ENCODE measurements at regions not wholly inside any gene's neighbourhood (a gene's known extent, or its start where the extent isn't known, plus 50 kb on each side); places are given as distances from the start of the nearest gene placed in this dataset.

DNA sequence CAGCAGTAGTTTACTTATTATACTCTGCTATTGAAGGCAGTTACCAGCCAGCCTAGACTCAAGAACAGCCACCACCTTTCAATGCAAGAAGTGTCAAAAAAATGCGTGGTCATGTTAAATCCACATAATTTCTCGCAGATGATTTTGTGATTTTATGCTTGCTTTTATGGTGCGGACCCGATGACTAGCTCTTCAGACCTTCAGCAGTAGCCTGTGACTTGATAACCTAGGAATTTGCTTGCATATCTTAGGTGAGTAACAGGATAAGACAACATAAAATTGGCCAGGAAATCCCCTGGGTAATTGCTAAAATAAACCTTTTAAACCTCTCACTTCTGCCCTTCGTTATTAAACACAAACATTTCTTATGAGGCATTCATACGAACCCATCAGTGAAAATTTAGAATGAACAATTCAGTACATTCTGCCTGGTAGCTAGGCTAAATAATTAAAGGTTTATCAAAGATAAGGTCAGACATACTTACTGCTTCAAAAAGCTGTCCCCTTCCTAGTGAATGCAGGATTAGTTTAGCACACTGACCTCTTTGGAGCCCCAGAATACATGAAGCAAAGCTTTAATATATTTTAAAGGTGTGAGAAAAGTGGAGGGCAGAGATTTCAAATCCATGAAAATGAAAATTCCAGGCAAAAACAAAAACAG, 798.8 kb downstream of the OTOL1 start:
- no peak for TF ChIP-seq YY1 (IDR thresholded peaks at IDR 0.05; ENCODE audit: low read depth)
- no peak for TF ChIP-seq TAF1 (IDR thresholded peaks at IDR 0.05; ENCODE audit: low read depth)

DNA sequence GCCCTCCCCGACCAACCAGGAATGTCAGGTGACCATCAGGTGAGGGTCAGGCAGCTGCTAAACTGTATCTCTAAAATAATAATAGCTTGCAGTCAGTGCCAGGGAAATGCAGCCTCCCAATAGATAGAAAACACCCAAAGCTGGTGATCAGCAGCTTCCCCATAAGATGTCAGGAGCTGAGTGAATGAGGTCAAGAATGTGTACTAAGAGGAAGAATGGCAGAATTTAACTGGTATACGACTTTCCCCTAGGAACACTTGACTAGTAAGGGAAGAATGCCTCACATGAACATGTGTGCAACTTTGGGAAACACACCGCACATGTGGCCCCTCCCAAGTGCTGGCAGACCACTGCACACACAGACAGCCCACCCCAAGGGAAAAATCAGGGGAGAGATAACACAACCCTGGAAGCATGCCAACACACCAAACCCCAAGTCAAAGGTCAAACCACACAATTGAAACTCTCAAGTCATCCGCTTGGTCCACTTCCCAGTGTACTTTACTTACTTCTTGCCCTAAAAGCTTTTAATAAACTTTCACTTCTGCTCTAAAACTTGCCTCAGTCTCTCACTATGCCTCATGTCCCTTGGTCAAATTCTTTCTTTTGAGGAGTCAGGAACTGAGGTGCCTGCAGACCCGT, 806.5 kb downstream of the OTOL1 start:
- TF ChIP-seq RAD21 (IDR thresholded peaks at IDR 0.05; ENCODE audit: low read depth) (no peak), YY1 (IDR thresholded peaks at IDR 0.05; ENCODE audit: low read depth) (no peak), EP300 (IDR thresholded peaks at IDR 0.05; ENCODE audit: borderline replicate concordance) (no peak), TEAD4 (IDR thresholded peaks at IDR 0.05) (no peak), EGR1 (IDR thresholded peaks at IDR 0.05) (no peak), ZBTB7A (IDR thresholded peaks at IDR 0.05; ENCODE audit: low read depth) (no peak), NFIC (IDR thresholded peaks at IDR 0.05) (no peak), FOXM1 (IDR thresholded peaks at IDR 0.05; ENCODE audit: borderline replicate concordance, low read depth) (no peak), TAF1 (IDR thresholded peaks at IDR 0.05; ENCODE audit: low read depth) (no peak)
- TF ChIP-seq, protein P1, sequence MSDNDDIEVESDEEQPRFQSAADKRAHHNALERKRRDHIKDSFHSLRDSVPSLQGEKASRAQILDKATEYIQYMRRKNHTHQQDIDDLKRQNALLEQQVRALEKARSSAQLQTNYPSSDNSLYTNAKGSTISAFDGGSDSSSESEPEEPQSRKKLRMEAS (IDR thresholded peaks at IDR 0.05) = no peak

DNA sequence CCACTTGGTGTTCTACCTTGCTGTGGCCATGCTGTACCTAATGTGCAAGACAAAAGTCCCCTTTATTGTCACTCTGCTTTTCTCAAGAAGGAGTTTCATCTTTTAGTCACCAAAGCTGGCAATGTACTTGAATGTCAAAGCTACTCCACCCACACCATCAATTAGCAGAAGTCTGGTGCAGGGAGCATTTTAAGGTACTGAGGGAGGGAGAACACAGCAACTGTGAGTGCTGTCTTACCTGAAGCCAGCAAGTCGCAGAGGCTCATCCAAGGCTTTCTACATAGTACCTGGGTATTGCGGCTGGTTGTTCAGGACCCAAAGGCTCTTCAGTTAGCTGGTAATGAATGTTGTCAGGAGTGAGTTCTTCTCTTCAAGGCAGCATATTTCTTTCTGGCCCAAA, 820.4 kb downstream of the OTOL1 start:
- TF ChIP-seq TCF12 (IDR thresholded peaks at IDR 0.05; ENCODE audit: low read depth) = no peak
- TF ChIP-seq TAF1 (IDR thresholded peaks at IDR 0.05; ENCODE audit: low read depth) = no peak
- no peak for TF ChIP-seq RAD21 (IDR thresholded peaks at IDR 0.05; ENCODE audit: low read depth)
- no peak for TF ChIP-seq EP300 (IDR thresholded peaks at IDR 0.05; ENCODE audit: borderline replicate concordance)
- no peak for TF ChIP-seq CEBPB (IDR thresholded peaks at IDR 0.05)
- TF ChIP-seq YY1 (IDR thresholded peaks at IDR 0.05; ENCODE audit: low read depth) = no peak
- no peak for TF ChIP-seq CREB1 (IDR thresholded peaks at IDR 0.05; ENCODE audit: low read depth)
- TF ChIP-seq ZBTB7A (IDR thresholded peaks at IDR 0.05; ENCODE audit: low read depth) = no peak
- TF ChIP-seq, protein P2, sequence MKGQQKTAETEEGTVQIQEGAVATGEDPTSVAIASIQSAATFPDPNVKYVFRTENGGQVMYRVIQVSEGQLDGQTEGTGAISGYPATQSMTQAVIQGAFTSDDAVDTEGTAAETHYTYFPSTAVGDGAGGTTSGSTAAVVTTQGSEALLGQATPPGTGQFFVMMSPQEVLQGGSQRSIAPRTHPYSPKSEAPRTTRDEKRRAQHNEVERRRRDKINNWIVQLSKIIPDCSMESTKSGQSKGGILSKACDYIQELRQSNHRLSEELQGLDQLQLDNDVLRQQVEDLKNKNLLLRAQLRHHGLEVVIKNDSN (IDR thresholded peaks at IDR 0.05) = no peak
- TF ChIP-seq NFIC (IDR thresholded peaks at IDR 0.05) = no peak
- TF ChIP-seq, protein P3, sequence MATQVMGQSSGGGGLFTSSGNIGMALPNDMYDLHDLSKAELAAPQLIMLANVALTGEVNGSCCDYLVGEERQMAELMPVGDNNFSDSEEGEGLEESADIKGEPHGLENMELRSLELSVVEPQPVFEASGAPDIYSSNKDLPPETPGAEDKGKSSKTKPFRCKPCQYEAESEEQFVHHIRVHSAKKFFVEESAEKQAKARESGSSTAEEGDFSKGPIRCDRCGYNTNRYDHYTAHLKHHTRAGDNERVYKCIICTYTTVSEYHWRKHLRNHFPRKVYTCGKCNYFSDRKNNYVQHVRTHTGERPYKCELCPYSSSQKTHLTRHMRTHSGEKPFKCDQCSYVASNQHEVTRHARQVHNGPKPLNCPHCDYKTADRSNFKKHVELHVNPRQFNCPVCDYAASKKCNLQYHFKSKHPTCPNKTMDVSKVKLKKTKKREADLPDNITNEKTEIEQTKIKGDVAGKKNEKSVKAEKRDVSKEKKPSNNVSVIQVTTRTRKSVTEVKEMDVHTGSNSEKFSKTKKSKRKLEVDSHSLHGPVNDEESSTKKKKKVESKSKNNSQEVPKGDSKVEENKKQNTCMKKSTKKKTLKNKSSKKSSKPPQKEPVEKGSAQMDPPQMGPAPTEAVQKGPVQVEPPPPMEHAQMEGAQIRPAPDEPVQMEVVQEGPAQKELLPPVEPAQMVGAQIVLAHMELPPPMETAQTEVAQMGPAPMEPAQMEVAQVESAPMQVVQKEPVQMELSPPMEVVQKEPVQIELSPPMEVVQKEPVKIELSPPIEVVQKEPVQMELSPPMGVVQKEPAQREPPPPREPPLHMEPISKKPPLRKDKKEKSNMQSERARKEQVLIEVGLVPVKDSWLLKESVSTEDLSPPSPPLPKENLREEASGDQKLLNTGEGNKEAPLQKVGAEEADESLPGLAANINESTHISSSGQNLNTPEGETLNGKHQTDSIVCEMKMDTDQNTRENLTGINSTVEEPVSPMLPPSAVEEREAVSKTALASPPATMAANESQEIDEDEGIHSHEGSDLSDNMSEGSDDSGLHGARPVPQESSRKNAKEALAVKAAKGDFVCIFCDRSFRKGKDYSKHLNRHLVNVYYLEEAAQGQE (IDR thresholded peaks at IDR 0.05; ENCODE audit: low read depth) = no peak
- TF ChIP-seq, protein P1 (IDR thresholded peaks at IDR 0.05) = no peak
- no peak for TF ChIP-seq TEAD4 (IDR thresholded peaks at IDR 0.05)
- TF ChIP-seq FOXM1 (IDR thresholded peaks at IDR 0.05; ENCODE audit: borderline replicate concordance, low read depth) = no peak
- no peak for TF ChIP-seq EGR1 (IDR thresholded peaks at IDR 0.05)

DNA sequence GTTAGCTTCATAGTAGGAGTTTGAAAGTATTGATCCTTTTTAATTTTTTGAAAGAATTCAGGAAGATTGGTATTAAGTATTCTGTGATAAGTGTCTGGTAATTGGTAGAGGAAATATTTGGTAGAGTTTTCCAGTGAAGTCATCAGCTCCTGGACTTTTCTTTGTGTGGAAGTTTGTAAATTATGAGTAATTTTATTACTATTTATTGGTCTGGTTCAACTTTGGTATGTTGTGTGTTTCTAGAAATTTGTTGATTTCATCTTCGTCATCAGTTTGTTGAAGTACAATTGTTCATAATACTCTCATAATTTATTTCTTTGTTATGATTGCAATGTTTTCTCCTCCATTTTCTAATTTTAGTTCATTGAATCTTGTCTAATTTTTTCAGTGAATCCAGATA, 832.0 kb downstream of the OTOL1 start:
- TF ChIP-seq, protein P2 (IDR thresholded peaks at IDR 0.05) = no peak
- TF ChIP-seq CREB1 (IDR thresholded peaks at IDR 0.05; ENCODE audit: low read depth) (no peak), NFIC (IDR thresholded peaks at IDR 0.05) (no peak), CEBPB (IDR thresholded peaks at IDR 0.05) (no peak), TEAD4 (IDR thresholded peaks at IDR 0.05) (no peak), YY1 (IDR thresholded peaks at IDR 0.05; ENCODE audit: low read depth) (no peak), EGR1 (IDR thresholded peaks at IDR 0.05) (no peak), RAD21 (IDR thresholded peaks at IDR 0.05; ENCODE audit: low read depth) (no peak), ZBTB7A (IDR thresholded peaks at IDR 0.05; ENCODE audit: low read depth) (no peak), EP300 (IDR thresholded peaks at IDR 0.05; ENCODE audit: borderline replicate concordance) (no peak), FOXM1 (IDR thresholded peaks at IDR 0.05; ENCODE audit: borderline replicate concordance, low read depth) (no peak), TCF12 (IDR thresholded peaks at IDR 0.05; ENCODE audit: low read depth) (no peak), TAF1 (IDR thresholded peaks at IDR 0.05; ENCODE audit: low read depth) (no peak)
- TF ChIP-seq, protein P1 (IDR thresholded peaks at IDR 0.05) = no peak
- TF ChIP-seq, protein P3 (IDR thresholded peaks at IDR 0.05; ENCODE audit: low read depth) = no peak

DNA sequence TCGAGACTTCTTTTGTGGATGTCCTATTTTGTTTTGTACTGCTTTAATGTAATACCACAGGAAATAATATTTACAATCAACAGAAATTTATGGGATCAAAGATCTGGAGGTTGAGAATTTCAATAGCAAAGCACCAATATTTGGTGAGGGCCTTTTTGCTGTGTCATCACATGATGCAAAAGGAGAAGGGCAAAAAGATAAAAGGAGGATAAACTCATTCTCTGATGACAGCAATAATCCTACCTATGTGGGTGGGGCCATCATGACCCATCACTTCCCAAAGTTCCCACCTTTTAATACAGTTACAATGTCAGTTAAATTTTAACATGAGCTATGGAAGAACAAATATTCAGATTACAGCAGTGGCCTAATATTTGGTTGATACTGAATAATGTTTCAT, 832.9 kb downstream of the OTOL1 start:
- TF ChIP-seq RAD21 (IDR thresholded peaks at IDR 0.05; ENCODE audit: low read depth) (no peak), FOXM1 (IDR thresholded peaks at IDR 0.05; ENCODE audit: borderline replicate concordance, low read depth) (no peak), TAF1 (IDR thresholded peaks at IDR 0.05; ENCODE audit: low read depth) (no peak), TEAD4 (IDR thresholded peaks at IDR 0.05) (no peak), ZBTB7A (IDR thresholded peaks at IDR 0.05; ENCODE audit: low read depth) (no peak), NFIC (IDR thresholded peaks at IDR 0.05) (no peak), EGR1 (IDR thresholded peaks at IDR 0.05) (no peak), TCF12 (IDR thresholded peaks at IDR 0.05; ENCODE audit: low read depth) (no peak), CREB1 (IDR thresholded peaks at IDR 0.05; ENCODE audit: low read depth) (no peak), CEBPB (IDR thresholded peaks at IDR 0.05) (no peak), EP300 (IDR thresholded peaks at IDR 0.05; ENCODE audit: borderline replicate concordance) (no peak), YY1 (IDR thresholded peaks at IDR 0.05; ENCODE audit: low read depth) (no peak)
- TF ChIP-seq, protein P2 (IDR thresholded peaks at IDR 0.05) = no peak
- TF ChIP-seq, protein P3 (IDR thresholded peaks at IDR 0.05; ENCODE audit: low read depth) = no peak
- TF ChIP-seq, protein P1 (IDR thresholded peaks at IDR 0.05) = no peak
